GM21528 (cell line): ENCODE measurements at regions not wholly inside any gene's neighbourhood (a gene's known extent, or its start where the extent isn't known, plus 50 kb on each side); places are given as distances from the start of the nearest gene placed in this dataset.
"Not testable (repeated sequence)": the region's sequence is repeated elsewhere in the genome, so short reads cannot be mapped to it uniquely, and the experiment has no call there.

Experiments used
- ATAC-seq: cut with Tn5 transposase; IDR thresholded peaks from one replicate; pipeline ENCODE4 v1.9.1; 2021; ENCODE audit warnings: mild to moderate bottlenecking, moderate library complexity; ENCODE audit not compliant: unreplicated experiment, low FRiP score

DNA sequence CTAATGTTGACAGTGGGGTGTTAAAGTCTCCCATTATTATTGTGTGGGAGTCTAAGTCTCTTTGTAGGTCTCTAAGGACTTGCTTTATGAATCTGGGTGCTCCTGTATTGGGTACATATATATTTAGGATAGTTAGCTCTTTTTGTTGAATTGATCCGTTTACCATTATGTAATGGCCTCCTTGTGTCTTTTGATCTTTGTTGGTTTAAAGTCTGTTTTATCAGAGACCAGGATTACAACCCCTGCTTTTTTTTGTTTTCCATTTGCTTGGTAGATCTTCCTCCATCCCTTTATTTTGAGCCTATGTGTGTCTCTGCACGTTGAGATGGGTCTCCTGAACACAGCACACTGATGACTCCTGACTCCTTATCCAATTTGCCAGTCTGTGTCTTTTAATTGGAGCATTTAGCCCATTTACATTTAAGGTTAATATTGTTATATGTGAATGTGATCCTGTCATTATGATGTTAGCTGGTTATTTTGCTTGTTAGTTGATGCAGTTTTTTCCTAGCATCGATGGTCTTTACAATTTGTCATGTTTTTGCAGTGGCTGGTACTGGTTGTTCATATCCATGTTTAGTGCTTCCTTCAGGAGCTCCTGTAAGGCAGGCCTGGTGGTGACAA is 188.9 kb downstream of the TTC6 start:
- ATAC-seq, result not testable (repeated sequence)

DNA sequence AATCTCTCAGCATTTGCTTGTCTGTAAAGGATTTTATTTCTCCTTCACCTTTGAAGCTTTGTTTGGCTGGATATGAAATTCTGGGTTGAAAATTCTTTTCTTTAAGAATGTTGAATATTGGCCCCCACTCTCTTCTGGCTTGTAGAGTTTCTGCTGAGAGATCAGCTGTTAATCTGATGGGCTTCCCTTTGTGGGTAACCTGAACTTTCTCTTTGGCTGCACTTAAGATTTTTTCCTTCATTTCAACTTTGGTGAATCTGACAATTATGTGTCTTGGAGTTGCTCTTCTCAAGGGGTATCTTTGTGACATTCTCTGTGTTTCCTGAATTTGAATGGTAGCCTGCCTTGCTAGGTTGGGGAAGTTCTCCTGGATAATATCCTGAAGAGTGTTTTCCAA is 189.4 kb downstream of the TTC6 start:
- not testable (repeated sequence) for ATAC-seq

DNA sequence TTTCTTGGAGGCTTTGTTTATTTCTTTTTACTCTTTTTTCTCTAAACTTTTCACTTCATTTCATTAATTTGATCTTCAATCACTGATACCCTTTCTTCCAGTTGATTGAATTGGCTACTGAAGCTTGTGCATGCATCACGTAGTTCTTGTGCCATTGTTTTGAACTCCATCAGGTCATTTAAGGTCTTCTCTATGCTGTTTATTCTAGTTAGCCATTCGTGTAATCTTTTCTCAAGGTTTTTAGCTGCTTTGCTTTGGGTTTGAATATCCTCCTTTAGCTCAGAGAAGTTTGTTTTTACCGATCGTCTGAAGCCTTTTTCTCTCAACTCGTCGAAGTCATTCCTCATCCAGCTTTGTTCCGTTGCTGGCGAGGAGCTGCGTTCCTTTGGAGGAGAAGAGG is 189.9 kb downstream of the TTC6 start:
- not testable (repeated sequence) for ATAC-seq

DNA sequence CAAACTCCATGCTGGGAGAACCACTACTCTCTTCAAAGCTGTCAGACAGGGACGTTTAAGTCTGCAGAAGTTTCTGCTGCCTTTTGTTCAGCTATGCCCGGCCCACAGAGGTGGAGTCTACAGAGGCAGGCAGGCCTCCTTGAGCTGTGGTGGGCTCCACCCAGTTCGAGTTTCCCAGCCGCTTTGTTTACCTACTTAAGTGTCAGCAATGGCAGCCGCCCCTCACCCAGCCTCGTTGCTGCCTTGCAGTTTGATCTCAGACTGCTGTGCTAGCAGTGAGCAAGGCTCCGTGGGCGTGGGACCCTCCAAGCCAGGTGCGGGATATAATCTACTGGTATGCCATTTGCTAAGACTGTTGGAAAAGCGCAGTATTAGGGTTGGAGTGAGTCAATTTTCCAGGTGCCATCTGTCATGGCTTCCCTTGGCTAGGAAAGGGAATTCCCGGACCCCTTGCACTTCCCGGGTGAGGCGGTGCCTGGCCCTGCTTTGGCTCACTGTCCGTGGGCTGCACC is 190.7 kb downstream of the TTC6 start:
- not testable (repeated sequence) for ATAC-seq

DNA sequence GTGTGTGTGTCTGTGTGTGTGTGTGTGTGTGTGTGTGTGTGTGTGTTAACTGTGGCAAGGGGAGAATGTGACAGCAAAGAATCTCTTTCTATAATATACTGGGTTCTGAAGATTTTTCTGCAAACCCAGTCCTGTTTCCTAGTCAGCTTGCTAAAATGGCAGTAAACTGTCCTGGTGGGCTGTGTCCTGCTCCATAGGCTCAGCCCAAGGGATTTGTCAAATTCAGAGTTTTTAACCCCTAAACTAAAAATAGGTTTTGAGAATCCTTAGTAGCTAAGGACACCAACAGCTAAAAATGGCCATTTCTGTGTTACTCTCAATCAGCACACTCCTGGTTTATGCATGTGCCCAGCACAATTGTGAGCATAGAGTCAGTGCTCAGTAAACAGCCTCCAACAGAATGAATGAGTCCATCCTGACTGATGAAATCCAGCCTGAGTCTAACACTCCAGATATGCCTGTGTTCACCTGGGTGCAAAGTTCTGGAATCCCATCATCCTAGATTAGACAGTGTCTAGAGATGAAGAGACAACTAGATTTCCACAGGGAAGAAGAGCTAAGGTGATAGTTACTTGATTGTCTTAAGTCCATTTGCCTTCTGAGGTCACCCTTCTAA is 192.6 kb downstream of the TTC6 start:
- ATAC-seq, result no peak

DNA sequence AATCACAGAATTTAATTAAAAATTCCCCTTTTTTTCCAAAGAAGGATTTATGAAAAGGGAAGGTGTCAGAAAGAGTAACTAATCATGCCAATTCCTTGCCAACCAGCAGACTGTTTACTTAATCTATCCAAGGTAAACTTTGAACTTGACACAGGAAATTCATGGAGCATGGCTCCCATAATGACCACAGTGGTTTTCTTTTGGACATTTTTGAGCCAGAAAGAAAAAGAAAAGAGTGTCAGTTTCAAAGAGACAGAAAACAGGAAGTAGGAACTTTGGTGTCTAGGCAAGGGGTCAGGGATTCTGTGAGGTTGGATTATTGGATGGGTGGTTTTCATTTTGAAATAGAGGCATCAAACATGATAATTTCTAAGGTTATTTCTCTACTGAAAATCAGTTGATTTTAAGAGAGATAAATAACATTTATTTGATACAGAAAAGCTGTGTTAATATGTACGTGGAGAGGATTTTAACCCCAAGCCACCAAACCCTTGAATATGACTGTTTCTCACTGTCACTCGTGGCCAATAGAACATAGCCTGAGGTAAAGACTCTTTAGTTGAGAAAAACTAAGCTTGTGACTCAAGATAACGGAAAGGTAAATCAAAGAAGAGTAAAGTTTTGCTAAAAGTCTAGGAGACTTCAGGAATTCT is 196.1 kb downstream of the TTC6 start:
- ATAC-seq, result no peak

DNA sequence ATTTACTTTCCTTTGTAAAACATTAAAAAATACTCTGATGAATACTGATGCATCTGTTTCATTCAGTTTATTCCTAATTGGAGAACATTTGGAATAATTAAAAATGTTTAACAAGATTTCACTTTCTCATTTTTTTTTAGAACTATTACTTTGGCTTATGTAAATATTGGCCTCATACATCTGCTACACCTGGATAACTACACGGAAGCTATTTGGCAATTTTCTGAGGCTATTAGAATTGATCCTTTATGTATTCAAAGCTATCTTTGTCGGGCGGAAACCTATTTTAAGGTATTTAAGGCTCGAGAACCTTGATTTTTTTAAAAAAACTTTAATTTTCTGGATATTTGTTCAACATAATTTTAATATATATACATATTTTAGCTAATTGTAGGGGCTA is 196.7 kb downstream of the TTC6 start:
- no peak for ATAC-seq

DNA sequence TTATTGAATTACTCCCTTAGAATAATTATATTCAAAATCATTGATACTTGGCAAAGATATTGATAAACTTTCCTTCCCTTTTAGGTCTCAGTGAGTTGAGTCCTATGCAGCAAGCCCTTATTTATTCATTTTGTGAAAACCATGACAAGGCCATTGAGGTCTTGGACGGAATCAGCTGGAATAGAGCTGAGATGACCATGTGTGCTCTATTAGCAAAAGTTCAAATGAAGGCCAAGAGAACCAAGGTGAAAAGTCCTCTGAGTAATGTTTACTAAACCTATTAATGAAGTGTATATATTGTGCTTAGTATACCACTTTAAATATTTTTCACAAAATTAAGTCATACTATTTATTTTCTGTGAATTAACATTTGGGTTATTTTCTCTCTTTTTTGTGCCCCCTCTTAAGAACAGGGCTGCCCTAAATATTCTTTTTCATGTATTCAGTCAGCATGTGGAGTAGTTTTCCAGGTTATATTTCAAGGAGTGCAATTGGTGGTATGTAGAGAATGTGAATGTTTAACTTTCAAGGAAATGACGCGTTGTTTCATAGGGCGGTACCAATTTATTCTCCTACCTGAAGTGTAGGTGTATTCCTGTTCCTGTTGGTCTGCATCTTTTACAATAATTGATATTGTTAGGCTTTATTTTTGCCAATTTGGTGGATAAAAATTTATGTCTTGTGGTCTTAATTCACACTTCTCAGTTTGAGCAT is 201.4 kb downstream of the TTC6 start:
- ATAC-seq, result no peak

DNA sequence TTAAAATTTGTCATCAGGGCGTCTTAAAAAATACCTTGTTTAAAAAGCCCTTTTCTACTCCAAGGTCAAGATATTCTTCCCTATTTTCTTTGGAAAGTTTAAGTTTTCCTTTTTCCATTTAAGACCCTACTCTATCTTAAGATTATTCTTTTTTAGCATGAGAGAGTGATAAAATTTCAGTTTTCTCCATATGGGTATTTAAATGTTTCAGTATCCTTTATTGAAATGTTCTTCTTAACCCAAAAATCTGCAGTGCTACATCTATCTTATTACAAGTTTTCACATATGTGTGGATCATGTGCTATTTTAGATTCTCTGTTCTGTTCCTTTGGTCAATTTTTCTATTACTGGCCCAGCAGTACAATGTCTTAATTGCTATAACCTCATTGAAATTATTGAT is 202.2 kb downstream of the TTC6 start:
- ATAC-seq, result no peak

DNA sequence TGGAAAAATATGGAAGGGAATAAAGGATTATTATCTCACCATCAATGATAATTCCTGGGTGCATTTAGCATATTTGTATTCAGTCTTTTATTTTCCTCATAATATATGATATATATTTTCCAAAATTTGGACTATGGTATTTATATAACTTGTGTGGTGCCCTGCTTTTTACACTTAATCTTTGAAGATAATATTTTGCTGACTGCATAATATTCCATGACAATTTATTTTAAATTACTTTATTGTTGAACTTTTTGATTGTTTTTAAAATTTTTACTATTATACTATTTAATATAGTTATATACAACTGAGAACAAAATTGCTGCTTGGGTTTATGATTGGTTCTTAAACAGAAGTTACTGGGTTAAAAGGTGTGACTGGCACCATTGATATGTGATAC is 212.3 kb downstream of the TTC6 start:
- no peak for ATAC-seq

DNA sequence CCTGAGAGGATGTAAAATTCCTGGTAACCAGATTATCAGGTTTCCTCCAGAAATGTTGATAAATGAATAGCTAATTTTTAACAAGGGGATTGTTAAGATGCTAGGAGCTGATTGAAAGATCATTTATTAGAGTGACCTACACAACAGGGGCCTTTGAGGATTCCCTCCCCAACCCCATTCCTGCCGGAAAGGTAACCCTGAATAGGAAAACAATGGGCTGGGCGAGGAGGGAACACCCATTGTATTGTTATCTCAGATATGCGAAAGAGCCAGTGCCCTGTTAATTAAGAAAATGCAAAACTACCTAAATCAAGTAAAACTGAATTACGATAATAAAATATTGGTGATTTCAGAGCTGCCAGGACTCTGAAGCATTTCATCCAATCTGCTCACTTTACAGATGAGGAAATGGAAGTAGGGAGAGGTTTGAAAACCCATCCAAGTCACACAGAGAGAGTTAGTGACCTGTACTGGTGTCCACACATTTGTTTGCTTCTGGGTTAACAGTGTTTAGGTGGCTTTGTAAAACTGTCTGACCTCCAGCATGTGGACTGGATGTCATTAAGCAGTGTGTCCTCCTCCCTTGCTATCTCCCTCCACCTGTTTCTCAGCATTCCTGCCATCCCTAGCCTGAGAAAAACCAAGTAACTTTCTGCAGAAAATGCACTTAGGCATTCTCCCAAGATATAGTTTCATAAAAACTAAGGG is 214.8 kb downstream of the TTC6 start:
- ATAC-seq, result no peak

DNA sequence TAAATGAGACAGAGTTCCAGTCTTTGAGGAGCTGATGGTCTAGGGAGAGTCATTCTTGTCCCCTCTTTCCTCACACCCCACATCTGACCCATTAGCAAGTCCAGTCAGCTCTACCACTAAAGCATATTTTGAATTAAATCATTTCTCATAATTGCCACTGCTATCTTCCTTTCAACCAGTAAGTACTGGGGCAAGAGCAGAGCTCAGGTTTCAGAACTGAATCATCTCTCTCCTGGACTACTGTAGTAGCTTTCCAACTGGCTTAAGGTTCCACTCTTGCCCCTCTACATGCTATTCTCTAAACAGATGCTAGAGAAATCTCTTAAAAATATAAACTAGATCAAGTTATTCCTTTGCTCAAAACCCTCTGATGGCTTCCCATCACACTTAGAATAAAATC is 218.3 kb downstream of the TTC6 start:
- no peak for ATAC-seq

DNA sequence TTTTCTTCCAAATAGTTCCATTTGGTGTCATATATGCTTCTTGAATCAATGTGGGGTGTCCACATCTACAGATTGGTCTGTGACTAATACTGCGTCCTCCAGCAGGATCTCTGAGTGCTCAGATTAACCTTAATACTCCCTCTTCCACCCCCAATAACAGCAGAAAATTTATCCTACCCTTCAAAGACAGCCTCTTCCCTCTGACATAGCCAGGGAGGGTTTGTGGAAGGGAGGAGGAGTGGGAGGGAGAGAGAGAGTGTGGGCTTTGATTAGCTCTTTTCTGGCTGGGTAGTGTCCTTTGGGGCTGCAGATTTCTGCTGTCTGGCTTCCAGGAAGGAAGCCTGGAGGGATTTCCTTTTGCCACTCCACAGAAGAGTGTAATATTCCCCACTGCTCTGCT is 220.7 kb downstream of the TTC6 start:
- no peak for ATAC-seq

DNA sequence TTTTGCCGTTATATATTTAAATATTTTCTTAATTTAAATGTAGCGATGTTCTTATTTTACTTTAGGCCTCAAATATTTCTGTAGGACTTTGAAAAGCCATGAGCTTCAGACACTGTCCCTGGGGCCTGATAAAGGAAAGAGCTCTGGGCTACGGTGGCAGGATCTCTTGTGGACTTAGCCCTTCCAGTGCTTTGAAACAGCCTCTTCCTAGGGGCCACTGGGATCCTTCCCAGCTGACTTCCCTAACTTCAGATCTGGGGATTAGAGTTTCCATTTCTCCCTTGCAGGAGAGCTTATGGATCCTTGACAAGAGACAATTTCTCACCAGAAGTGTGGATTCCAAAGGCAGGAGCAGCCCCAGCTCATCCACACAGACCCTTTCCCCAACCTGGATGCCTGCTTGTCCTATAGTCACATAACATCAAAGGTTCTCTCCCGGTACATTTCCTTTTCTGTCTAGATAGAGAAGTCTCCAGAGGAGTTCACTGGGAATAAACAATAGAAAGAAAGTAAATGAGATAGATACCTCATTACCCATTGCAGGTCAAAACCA is 221.4 kb downstream of the TTC6 start:
- no peak for ATAC-seq

DNA sequence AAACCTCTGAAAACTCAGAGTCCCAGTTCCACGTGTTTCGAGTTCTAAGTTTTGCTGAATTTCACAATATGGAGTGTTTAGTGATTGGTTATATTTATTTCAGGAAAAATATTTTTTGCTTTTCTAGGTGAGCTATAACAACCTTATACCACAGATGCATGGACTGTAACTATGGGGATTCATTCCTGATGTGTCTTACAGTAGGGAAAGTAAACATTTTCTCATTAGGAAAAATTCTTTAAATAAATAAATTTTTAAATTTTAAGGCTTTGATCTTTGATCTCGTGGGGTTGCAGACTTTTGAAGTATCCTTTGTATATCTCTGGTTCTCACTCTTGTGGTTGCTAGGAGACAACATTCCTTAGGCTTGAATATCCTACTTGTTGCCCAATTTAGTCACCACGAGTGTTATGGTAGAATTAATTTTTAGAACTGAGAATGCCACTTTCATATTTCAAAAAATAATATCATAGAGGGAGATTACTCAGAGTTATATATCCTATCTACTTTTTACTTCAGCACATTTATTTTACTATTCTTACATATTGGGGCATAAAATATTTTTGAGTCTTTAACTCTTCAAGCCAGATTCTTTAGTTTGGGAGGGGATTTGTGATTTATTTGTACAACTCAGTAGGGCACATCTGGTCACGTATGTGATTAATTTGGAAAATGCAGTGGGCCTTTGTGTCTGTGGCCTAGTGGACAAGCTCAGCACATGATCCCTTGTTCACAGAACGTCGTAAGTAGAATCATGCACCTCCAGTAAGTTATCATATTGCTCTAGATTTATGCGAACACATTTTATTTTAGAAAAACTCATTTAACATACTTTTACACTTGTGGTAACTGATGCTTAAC is 224.0 kb downstream of the TTC6 start:
- ATAC-seq, result no peak

DNA sequence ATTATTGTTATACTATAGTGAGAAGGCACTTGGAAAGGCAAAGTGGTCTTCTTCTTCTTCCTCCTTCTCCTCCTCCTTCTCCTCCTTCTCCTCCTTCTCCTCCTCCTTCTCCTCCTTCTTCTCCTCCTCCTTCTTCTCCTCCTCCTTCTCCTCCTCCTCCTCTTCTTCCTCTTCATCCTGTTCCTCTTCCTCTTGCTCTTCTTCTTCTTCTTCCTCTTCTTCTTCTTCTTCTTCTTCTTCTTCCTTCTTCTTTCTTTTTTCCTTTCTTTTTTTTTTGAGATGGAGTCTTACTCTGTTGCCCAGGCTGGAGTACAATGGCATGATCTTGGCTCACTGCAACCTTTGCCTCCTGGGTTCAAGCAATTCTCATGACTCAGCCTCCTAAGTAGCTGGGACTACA is 225.4 kb downstream of the TTC6 start:
- not testable (repeated sequence) for ATAC-seq

DNA sequence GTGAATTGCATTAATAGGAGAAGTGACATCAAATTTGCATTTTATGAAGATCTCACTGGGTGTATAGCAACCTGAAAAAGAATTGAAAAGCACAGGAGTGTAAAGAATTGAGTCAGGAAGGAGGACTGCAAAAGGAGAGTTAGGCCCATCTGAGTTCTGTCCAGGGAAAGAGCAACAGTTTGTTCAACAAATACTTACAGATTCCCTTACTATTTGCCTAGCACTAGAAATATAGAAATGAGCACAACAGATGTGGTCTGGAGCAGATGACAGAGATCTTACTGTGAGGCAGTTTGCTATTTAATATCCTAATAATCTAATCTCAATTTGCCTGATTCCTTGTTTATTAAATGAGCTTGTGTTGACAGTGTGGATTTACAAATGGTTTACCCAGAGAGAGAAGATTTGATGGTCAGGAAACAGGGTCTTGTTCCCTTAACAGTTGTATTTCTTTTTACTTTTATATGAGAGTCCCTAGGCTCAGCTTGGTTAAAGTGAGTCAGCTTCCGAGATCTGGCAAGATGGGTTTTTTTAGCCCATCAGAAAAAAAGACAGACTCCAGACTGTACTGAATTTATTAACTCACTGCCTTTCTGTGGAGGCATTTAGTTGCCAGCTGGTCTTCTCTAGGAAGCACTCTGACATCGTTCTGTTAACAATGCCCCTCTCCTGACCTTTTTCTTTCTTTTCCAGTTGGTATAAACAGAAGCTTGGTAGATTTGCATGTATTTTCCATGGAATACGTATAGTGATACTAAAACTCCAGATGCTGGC is 229.7 kb downstream of the TTC6 start:
- ATAC-seq, result no peak

DNA sequence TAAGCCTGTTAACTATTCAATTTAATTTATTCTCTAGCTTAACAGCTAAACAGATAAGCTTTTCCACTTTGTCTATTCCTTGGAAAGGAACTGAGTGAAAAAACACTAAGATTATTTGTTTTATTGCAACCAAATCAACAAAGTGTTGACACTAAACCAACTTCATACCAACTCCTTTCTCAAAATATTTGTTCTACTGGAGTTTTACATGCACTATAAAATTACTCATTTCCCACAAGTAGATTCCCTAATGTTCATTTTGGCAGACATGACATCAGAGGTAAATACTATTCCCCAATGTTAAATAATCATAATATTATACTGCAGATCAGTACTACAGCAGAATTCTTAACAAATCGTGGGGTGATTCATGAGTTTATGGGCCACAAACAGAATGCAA is 231.4 kb downstream of the TTC6 start:
- ATAC-seq, result no peak

DNA sequence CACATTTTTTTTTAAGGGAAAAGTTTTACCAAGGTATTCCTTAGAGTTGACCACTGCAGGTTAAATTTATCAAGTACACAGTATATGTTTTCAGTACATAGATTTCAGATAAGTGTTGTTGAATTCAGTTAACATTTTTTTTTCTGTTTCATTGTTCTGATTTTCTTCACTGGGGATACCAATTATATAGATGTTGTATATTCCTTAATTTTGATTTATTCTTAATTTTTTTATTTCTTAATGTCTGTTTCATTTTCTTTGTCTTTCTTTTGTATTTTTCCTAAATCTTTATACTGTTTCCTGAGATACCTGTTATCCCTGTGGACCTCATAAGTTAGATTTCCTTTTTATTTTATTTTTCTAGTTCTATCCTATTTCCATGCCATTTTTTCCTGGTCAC is 234.8 kb downstream of the TTC6 start:
- ATAC-seq, result no peak
